HCT116 (cell line): ENCODE measurements at regions not wholly inside any gene's neighbourhood (a gene's known extent, or its start where the extent isn't known, plus 50 kb on each side); places are given as distances from the start of the nearest gene placed in this dataset.

Source experiments
- ATF3 ChIP-seq: IDR thresholded peaks from 2 replicates; pipeline ENCODE4 v1.6.1; 2012
- EGR1 ChIP-seq: IDR thresholded peaks from 2 replicates; pipeline ENCODE4 v1.6.1; 2012; ENCODE audit warnings: low read depth
- EZH2 ChIP-seq: fragments of 200-600 bp; sonication (generic); IDR thresholded peaks from 2 replicates; pipeline ENCODE4 v1.6.1; 2017; ENCODE audit warnings: antibody characterized with exemption, mixed run types
- EZH2phosphoT487 ChIP-seq: fragments of 200-600 bp; IDR thresholded peaks from 2 replicates; pipeline ENCODE4 v1.6.1; 2018; ENCODE audit warnings: antibody characterized with exemption, borderline replicate concordance
- JUND ChIP-seq: IDR thresholded peaks from 2 replicates; pipeline ENCODE4 v1.6.1; 2012
- MAX ChIP-seq: IDR thresholded peaks from 2 replicates; pipeline ENCODE4 v1.6.1; 2012
- POLR2A ChIP-seq: IDR thresholded peaks from 2 replicates; pipeline ENCODE4 v1.7.0; 2011; ENCODE audit warnings: borderline replicate concordance; ENCODE audit not compliant: insufficient read depth, insufficient read length; ENCODE audit errors: extremely low read depth
- POLR2AphosphoS5 ChIP-seq: IDR thresholded peaks from 2 replicates; pipeline ENCODE4 v1.6.1; 2011; ENCODE audit warnings: mild to moderate bottlenecking, low read depth, low read length, moderate library complexity
- RAD21 ChIP-seq: IDR thresholded peaks from 2 replicates; pipeline ENCODE4 v1.6.1; 2012; ENCODE audit warnings: low read depth, mild to moderate bottlenecking
- REST ChIP-seq: IDR thresholded peaks from 2 replicates; pipeline ENCODE4 v1.6.1; 2012; ENCODE audit warnings: low read depth
- TF ChIP-seq, protein P1 (sequence below), 3 experiments: fragments of 200-600 bp in 1 of 3; sonication (generic) in 1 of 3; IDR thresholded peaks in 2 of 3; conservative IDR thresholded peaks in 1 of 3; 2 replicates each; pipeline ENCODE4 v1.5.1; 2012 to 2017; ENCODE audit warnings: low read depth in 2 of 3, low read length in 2 of 3, antibody characterized with exemption in 1 of 3, borderline replicate concordance in 1 of 3, control low read depth in 1 of 3, mild to moderate bottlenecking in 1 of 3, mixed read lengths in 1 of 3, mixed run types in 1 of 3, moderate library complexity in 1 of 3; ENCODE audit not compliant: insufficient read depth in 1 of 3

DNA sequence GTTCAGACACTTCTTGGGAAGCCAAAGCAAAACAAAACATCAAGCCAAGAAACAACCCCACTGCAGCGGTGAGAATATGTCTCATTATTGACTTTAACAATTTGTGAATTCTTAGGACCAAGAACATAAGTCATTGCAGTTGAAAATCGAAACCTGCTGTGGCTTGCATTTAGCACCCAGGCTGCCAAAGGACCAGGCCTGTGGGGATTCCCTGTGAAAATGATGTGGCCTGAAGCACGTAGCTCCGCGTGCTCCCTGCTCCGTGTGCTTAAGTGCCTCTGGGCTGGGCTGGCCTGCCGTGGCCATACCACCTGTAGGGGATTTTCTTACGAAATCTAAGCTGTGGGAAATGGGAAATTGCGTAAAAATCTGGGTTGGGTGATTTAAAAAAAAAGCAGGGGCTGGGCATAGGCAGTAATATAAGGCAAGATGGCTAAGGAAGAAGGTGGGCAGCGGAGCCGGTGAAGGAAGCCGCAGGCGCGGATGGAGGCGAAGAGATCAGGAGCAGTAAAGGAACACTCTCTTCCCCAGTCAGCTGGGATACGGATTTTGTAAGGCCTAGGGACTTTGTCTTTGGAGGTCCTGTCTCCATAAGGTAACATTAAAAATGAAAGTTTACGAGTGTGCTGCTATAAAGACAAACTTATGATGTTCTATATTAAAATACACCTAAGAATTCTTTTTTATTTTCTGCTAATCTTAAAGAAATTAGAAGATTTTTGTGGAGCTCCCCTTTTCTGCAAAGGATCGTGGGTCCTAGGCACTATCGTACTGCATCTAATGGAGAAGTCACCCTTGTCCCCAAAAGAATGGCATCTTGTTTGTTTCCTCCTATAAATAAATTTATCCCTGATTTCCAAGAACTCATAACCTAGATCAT, 189.6 kb upstream of the SEMA6A start:
- TF ChIP-seq, protein P1, sequence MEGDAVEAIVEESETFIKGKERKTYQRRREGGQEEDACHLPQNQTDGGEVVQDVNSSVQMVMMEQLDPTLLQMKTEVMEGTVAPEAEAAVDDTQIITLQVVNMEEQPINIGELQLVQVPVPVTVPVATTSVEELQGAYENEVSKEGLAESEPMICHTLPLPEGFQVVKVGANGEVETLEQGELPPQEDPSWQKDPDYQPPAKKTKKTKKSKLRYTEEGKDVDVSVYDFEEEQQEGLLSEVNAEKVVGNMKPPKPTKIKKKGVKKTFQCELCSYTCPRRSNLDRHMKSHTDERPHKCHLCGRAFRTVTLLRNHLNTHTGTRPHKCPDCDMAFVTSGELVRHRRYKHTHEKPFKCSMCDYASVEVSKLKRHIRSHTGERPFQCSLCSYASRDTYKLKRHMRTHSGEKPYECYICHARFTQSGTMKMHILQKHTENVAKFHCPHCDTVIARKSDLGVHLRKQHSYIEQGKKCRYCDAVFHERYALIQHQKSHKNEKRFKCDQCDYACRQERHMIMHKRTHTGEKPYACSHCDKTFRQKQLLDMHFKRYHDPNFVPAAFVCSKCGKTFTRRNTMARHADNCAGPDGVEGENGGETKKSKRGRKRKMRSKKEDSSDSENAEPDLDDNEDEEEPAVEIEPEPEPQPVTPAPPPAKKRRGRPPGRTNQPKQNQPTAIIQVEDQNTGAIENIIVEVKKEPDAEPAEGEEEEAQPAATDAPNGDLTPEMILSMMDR (IDR thresholded peaks at IDR 0.05 in 2 of 3, conservative IDR thresholded peaks at IDR 0.05 in 1 of 3; ENCODE audit: borderline replicate concordance in 1 of 3, insufficient read depth in 1 of 3, low read depth in 2 of 3, low read length in 2 of 3), result no peak
- TF ChIP-seq POLR2AphosphoS5, result no peak
- TF ChIP-seq ATF3, result no peak
- no peak for TF ChIP-seq EZH2
- no peak for TF ChIP-seq MAX
- TF ChIP-seq RAD21, result no peak
- no peak for TF ChIP-seq JUND
- no peak for TF ChIP-seq POLR2A
- no peak for TF ChIP-seq REST
- no peak for TF ChIP-seq EZH2phosphoT487
- no peak for TF ChIP-seq EGR1
